Parathyroid adenoma (tissue), 2 donors: ENCODE measurements at regions not wholly inside any gene's neighbourhood (a gene's known extent, or its start where the extent isn't known, plus 50 kb on each side); places are given as distances from the start of the nearest gene placed in this dataset.

ENCODE experiments used
- H2AFZ ChIP-seq: fragments of 300-600 bp; sonication (generic); one replicate; pipeline ENCODE4 v1.7.0; 2017; ENCODE audit warnings: antibody characterized with exemption, mild to moderate bottlenecking
- H3K27ac ChIP-seq: fragments of 300-600 bp; sonication (generic); one replicate; pipeline ENCODE4 v1.7.0; 2017
- H3K27me3 ChIP-seq: fragments of 300-600 bp; sonication (generic); one replicate; pipeline ENCODE4 v1.7.0; 2017; ENCODE audit warnings: low read length; ENCODE audit not compliant: control insufficient read depth, insufficient read depth
- H3K36me3 ChIP-seq: fragments of 300-600 bp; sonication (generic); one replicate; pipeline ENCODE4 v1.7.0; 2017; ENCODE audit warnings: low read length; ENCODE audit not compliant: control insufficient read depth, insufficient read depth
- H3K4me1 ChIP-seq: fragments of 300-600 bp; sonication (generic); one replicate; pipeline ENCODE4 v1.7.0; 2017; ENCODE audit warnings: control low read depth
- H3K4me2 ChIP-seq: fragments of 300-600 bp; sonication (generic); one replicate; pipeline ENCODE4 v1.7.0; 2017; ENCODE audit warnings: low read length
- H3K4me3 ChIP-seq: fragments of 300-600 bp; sonication (generic); one replicate; pipeline ENCODE4 v1.7.0; 2017; ENCODE audit warnings: low read depth, low read length
- H3K79me2 ChIP-seq: fragments of 300-600 bp; sonication (generic); one replicate; pipeline ENCODE4 v1.7.0; 2017; ENCODE audit warnings: control low read depth
- H3K9ac ChIP-seq: fragments of 300-600 bp; sonication (generic); one replicate; pipeline ENCODE4 v1.7.0; 2017; ENCODE audit warnings: mild to moderate bottlenecking
- H3K9me3 ChIP-seq: fragments of 300-600 bp; sonication (generic); one replicate; pipeline ENCODE4 v1.7.0; 2017; ENCODE audit warnings: low read length; ENCODE audit not compliant: control insufficient read depth
- CTCF ChIP-seq: fragments of 300-600 bp; sonication (generic); IDR thresholded peaks from one replicate; pipeline ENCODE4 v1.7.0; 2017; ENCODE audit warnings: antibody characterized with exemption, mild to moderate bottlenecking
- donor health status: primary hyperparathyroidism.

DNA sequence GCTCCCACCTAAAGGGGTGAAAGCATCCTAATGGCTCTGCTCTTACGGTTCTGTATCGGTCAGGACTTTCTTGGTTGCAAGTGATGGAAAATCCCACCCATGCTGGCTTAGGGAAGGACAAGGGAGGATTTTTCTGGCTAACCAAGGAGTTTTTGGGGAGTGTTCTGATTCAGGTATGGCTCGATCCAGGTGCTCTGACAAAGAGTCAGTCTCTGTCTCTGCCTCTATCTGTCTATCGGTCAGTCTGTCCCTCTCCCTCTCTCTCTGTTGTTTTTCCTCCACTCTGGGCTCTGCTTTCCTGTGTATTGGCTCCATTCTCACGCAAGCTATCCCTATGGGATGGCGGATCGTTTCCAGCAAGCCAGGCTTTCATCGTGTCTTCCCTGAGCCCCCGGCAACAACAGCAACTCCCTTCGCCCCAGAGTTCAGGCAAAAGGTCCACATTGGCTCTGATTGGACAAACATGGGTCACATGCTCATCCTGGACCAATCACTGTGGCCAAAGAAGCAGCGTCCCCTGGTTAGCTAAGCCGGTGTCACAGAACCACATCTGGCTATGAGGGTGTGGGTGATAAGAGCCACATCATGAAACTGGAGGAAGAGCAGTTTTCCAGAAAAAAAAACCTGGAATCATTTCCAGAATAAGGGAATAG, 160.3 kb downstream of the BMP7 start:
- Histone ChIP-seq H3K9me3 (no peaks in the 10 kb centered on the region), H3K79me2 (no peaks in the 10 kb centered on the region), H3K27me3 (no peaks in the 10 kb centered on the region), H3K27ac (no peak overlapping the region), H2AFZ (no peak overlapping the region), H3K9ac (no peak overlapping the region), H3K36me3 (no peaks in the 10 kb centered on the region), H3K4me2 (no peak overlapping the region), H3K4me1 (no peaks in the 10 kb centered on the region), H3K4me3 (no peak overlapping the region)
- TF ChIP-seq CTCF: no peak

DNA sequence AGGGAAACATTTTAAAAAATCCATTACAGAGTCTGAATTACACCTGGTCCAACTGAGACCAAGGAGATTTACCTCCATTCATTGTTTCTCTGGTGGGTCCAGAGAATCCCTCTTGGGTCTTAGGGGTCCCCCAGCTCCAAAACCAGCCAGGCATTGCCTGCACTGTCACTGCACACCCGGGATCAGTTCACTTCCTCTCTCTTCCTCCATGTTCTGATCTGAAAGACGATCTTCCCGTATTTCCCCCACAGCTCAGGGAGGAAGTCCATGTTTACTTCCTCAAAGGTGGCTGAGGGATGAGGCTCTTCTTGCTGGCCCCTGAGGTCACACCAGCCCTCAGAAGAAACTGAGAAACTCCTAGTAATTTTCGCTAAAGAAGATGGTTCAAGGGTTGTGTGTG, 159.7 kb downstream of the BMP7 start:
- H3K4me3 ChIP-seq: no peak overlapping the region
- H3K27ac ChIP-seq: no peak overlapping the region
- no peaks in the 10 kb centered on the region for H3K4me1 ChIP-seq
- no peaks in the 10 kb centered on the region for H3K36me3 ChIP-seq
- TF ChIP-seq CTCF: no peak
- H3K9ac ChIP-seq: no peak overlapping the region
- no peaks in the 10 kb centered on the region for H3K27me3 ChIP-seq
- no peaks in the 10 kb centered on the region for H3K79me2 ChIP-seq
- H2AFZ ChIP-seq: no peak overlapping the region
- no peaks in the 10 kb centered on the region for H3K9me3 ChIP-seq
- no peak overlapping the region for H3K4me2 ChIP-seq

- no peaks in the 10 kb centered on the region for H3K4me1 ChIP-seq
- no peak overlapping the region for H3K9ac ChIP-seq
- H3K36me3 ChIP-seq: no peaks in the 10 kb centered on the region
- no peaks in the 10 kb centered on the region for H3K27me3 ChIP-seq
- H3K4me3 ChIP-seq: no peak overlapping the region
- no peaks in the 10 kb centered on the region for H3K9me3 ChIP-seq
- H3K79me2 ChIP-seq: no peaks in the 10 kb centered on the region
- no peak overlapping the region for H2AFZ ChIP-seq
- TF ChIP-seq CTCF: no peak
- no peak overlapping the region for H3K4me2 ChIP-seq
- no peak overlapping the region for H3K27ac ChIP-seq
Observed at GRCh38 chr20:57107208-57107607, 159.2 kb downstream of the BMP7 start.

DNA sequence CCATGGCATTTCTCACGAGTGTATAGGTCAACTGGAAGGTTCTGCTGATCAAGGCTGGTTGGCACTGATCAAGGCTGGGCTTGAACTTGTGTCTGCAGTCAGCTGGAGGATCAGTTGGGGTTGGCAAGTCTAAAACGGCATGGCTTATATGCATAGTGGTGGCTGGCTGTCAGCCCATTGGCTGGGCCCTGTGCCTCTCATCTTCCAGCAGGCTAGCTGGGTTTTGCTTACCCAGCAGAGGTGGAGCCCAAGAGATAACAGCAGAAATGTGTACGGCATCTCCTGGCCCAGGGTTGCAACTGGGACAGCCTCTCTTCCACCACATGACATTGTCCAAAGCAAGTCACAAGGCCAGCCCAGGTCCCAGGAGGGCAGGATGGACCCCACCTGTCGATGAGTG, 158.2 kb downstream of the BMP7 start:
- H2AFZ ChIP-seq: no peak overlapping the region
- no peaks in the 10 kb centered on the region for H3K79me2 ChIP-seq
- H3K27ac ChIP-seq: no peak overlapping the region
- H3K4me2 ChIP-seq: no peak overlapping the region
- H3K4me1 ChIP-seq: no peaks in the 10 kb centered on the region
- H3K9ac ChIP-seq: no peak overlapping the region
- no peaks in the 10 kb centered on the region for H3K9me3 ChIP-seq
- H3K4me3 ChIP-seq: no peak overlapping the region
- no peaks in the 10 kb centered on the region for H3K36me3 ChIP-seq
- no peak for TF ChIP-seq CTCF
- no peaks in the 10 kb centered on the region for H3K27me3 ChIP-seq
